K562 (cell line): ENCODE measurements at regions not wholly inside any gene's neighbourhood (a gene's known extent, or its start where the extent isn't known, plus 50 kb on each side); places are given as distances from the start of the nearest gene placed in this dataset.

ENCODE experiments used
- ATF2 ChIP-seq: sonication (generic); formaldehyde crosslinking; IDR thresholded peaks from 2 replicates; pipeline ENCODE4 v1.8.1; 2022; ENCODE audit warnings: missing genetic modification reagents
- CTCF ChIP-seq, 3 experiments: IDR thresholded peaks in 2 of 3; conservative IDR thresholded peaks in 1 of 3; 2 replicates each; pipeline ENCODE4 v1.5.1; 2011 to 2012; ENCODE audit warnings: low read length in 3 of 3, mild to moderate bottlenecking in 3 of 3, control low read depth in 2 of 3, improper control_type of control experiment in 1 of 3, inconsistent platforms in 1 of 3, low read depth in 1 of 3, mixed read lengths in 1 of 3, moderate library complexity in 1 of 3; ENCODE audit not compliant: insufficient read depth in 2 of 3
- EP300 ChIP-seq: IDR thresholded peaks from 2 replicates; pipeline ENCODE4 v1.6.1; 2012; ENCODE audit warnings: low read length, improper control_type of control experiment
- ETV5 ChIP-seq: sonication (generic); formaldehyde crosslinking; IDR thresholded peaks from 2 replicates; pipeline ENCODE4 v1.4.0; 2020; ENCODE audit warnings: low read depth, mild to moderate bottlenecking, missing genetic modification reagents
- MLLT1 ChIP-seq, 2 experiments: fragments of 450-650 bp; IDR thresholded peaks; 2 replicates each; pipeline ENCODE4 v1.6.1; 2016
- POLR2A ChIP-seq: fragments of 450-650 bp; conservative IDR thresholded peaks from 2 replicates; pipeline ENCODE4 v1.6.1; 2016
- SAP30 ChIP-seq: fragments of 200-600 bp; sonication (generic); IDR thresholded peaks from 2 replicates; pipeline ENCODE4 v1.6.1; 2012; ENCODE audit warnings: borderline replicate concordance, low read depth, mild to moderate bottlenecking, moderate library complexity, low read length, control low read depth, inconsistent platforms; ENCODE audit not compliant: insufficient read depth, poor library complexity, severe bottlenecking
- TAF15 ChIP-seq: fragments of 200-400 bp; formaldehyde crosslinking; IDR thresholded peaks from 2 replicates; pipeline ENCODE4 v1.6.1; 2017; ENCODE audit warnings: mild to moderate bottlenecking, low read depth, low read length, moderate library complexity
- TEAD2 ChIP-seq: fragments of 450-650 bp; IDR thresholded peaks from 2 replicates; pipeline ENCODE4 v1.6.1; 2016; ENCODE audit warnings: missing genetic modification characterization, control low read depth, missing compliant biosample characterization
- TEAD4 ChIP-seq, 2 experiments: sonication (generic) in 1 of 2; formaldehyde crosslinking in 1 of 2; IDR thresholded peaks; 2 replicates each; pipeline versions ENCODE4 v1.6.1 to v1.8.0; 2012 to 2022; ENCODE audit warnings: borderline replicate concordance in 1 of 2, inconsistent platforms in 1 of 2, low read length in 1 of 2, mild to moderate bottlenecking in 1 of 2, missing genetic modification reagents in 1 of 2
- ZNF354B ChIP-seq: fragments of 250-450 bp; sonication (Bioruptor Pico); IDR thresholded peaks from 2 replicates; pipeline ENCODE4 v1.4.0; 2020
- ZNF766 ChIP-seq: fragments of 200-800 bp; sonication (Bioruptor generic); conservative IDR thresholded peaks from 2 replicates; pipeline ENCODE4 v1.6.1; 2016; ENCODE audit warnings: missing genetic modification characterization, missing compliant biosample characterization

- no peak for TF ChIP-seq ZNF354B (CRISPR knock-in tag)
- TF ChIP-seq ETV5 (CRISPR knock-in tag) = no peak
- no peak for TF ChIP-seq TAF15
- no peak for TF ChIP-seq CTCF (IDR thresholded peaks at IDR 0.05 in 2 of 3, conservative IDR thresholded peaks at IDR 0.05 in 1 of 3; ENCODE audit: insufficient read depth in 2 of 3, low read depth in 1 of 3, low read length in 3 of 3)
- no peak for TF ChIP-seq ZNF766 (CRISPR knock-in tag)
- no peak for TF ChIP-seq TEAD4 (IDR thresholded peaks at IDR 0.05; ENCODE audit: low read length)
- no peak for TF ChIP-seq TEAD4 (CRISPR knock-in tag; IDR thresholded peaks at IDR 0.05; ENCODE audit: borderline replicate concordance)
- TF ChIP-seq SAP30 = no peak
- TF ChIP-seq POLR2A = no peak
- no peak for TF ChIP-seq ATF2
- no peak for TF ChIP-seq TEAD2
- TF ChIP-seq MLLT1 (IDR thresholded peaks at IDR 0.05) = no peak
- no peak for TF ChIP-seq EP300
These were observed 80.1 kb downstream of the KLF5 start for GRCh38 chr13:73138638-73139491.
